ENCODE measurements at regions not wholly inside any gene's neighbourhood (a gene's known extent, or its start where the extent isn't known, plus 50 kb on each side); places are given as distances from the start of the nearest gene placed in this dataset.

- H3F3A ChIP-seq (ENCODE audit: control insufficient read depth, insufficient read depth), result no peaks in the 10 kb centered on the region
- no peak for TF ChIP-seq CTCF (IDR thresholded peaks at IDR 0.05; ENCODE audit: low read depth, low read length, poor library complexity, severe bottlenecking)
- no peaks in the 10 kb centered on the region for H3K79me2 ChIP-seq (ENCODE audit: control insufficient read depth, low read length)
- H4K20me1 ChIP-seq (ENCODE audit: control insufficient read depth, insufficient read depth, low read depth, low read length), result no peaks in the 10 kb centered on the region
- H3K9me2 ChIP-seq (replicated peaks; ENCODE audit: control insufficient read depth, low read length), result no peaks in the 10 kb centered on the region
- no peaks in the 10 kb centered on the region for H3K27me3 ChIP-seq (ENCODE audit: control insufficient read depth, low read length)
- H3K9me3 ChIP-seq (ENCODE audit: control insufficient read depth, insufficient read depth, low read length), result no peaks in the 10 kb centered on the region
- H3K4me1 ChIP-seq (ENCODE audit: control insufficient read depth, low read length), result no peaks in the 10 kb centered on the region
- H3K4me2 ChIP-seq (ENCODE audit: low read length), result no peak overlapping the region
- H3K4me3 ChIP-seq (ENCODE audit: low read length), result no peak overlapping the region
- no peaks in the 10 kb centered on the region for H3K36me3 ChIP-seq (ENCODE audit: control insufficient read depth, low read length)
- H3K27ac ChIP-seq (ENCODE audit: low read depth, low read length), result no peak overlapping the region
These were observed 1965.6 kb upstream of the PCDH20 start for GRCh38 chr13:63381078-63381859.

- Histone ChIP-seq H3K36me3 (ENCODE audit: control insufficient read depth, low read length) (no peaks in the 10 kb centered on the region), H3K4me1 (ENCODE audit: control insufficient read depth, low read length) (no peaks in the 10 kb centered on the region), H3K27ac (ENCODE audit: low read depth, low read length) (no peak overlapping the region), H3K79me2 (ENCODE audit: control insufficient read depth, low read length) (no peaks in the 10 kb centered on the region), H3F3A (ENCODE audit: control insufficient read depth, insufficient read depth) (no peaks in the 10 kb centered on the region), H4K20me1 (ENCODE audit: control insufficient read depth, insufficient read depth, low read depth, low read length) (no peaks in the 10 kb centered on the region), H3K9me3 (ENCODE audit: control insufficient read depth, insufficient read depth, low read length) (no peaks in the 10 kb centered on the region), H3K4me2 (ENCODE audit: low read length) (no peak overlapping the region), H3K4me3 (ENCODE audit: low read length) (no peak overlapping the region), H3K9me2 (replicated peaks; ENCODE audit: control insufficient read depth, low read length) (no peaks in the 10 kb centered on the region), H3K27me3 (ENCODE audit: control insufficient read depth, low read length) (no peaks in the 10 kb centered on the region)
- TF ChIP-seq CTCF (IDR thresholded peaks at IDR 0.05; ENCODE audit: low read depth, low read length, poor library complexity, severe bottlenecking), result no peak
- no peak for TF ChIP-seq EZH2phosphoT487 (IDR thresholded peaks at IDR 0.05; ENCODE audit: borderline replicate concordance, low read length)
These were observed 1962.3 kb upstream of the PCDH20 start for GRCh38 chr13:63377986-63378385.

- H3K9me3 ChIP-seq (ENCODE audit: control insufficient read depth, insufficient read depth, low read length), result peaks cover 9% of the 10 kb centered on the region; the same call in 1 of the 2 replicates
These were observed 1954.5 kb upstream of the PCDH20 start for GRCh38 chr13:63370101-63370500.

More at GRCh38 chr13:63370101-63370500, 1954.5 kb upstream of the PCDH20 start:
- Histone ChIP-seq H3K4me3 (ENCODE audit: low read length) (no peak overlapping the region), H3K27ac (ENCODE audit: low read depth, low read length) (no peak overlapping the region), H4K20me1 (ENCODE audit: control insufficient read depth, insufficient read depth, low read depth, low read length) (no peaks in the 10 kb centered on the region), H3K9me2 (replicated peaks; ENCODE audit: control insufficient read depth, low read length) (no peaks in the 10 kb centered on the region), H3K4me1 (ENCODE audit: control insufficient read depth, low read length) (no peaks in the 10 kb centered on the region), H3K36me3 (ENCODE audit: control insufficient read depth, low read length) (no peaks in the 10 kb centered on the region), H3K79me2 (ENCODE audit: control insufficient read depth, low read length) (no peaks in the 10 kb centered on the region), H3K4me2 (ENCODE audit: low read length) (no peak overlapping the region), H3F3A (ENCODE audit: control insufficient read depth, insufficient read depth) (no peaks in the 10 kb centered on the region), H3K27me3 (ENCODE audit: control insufficient read depth, low read length) (no peaks in the 10 kb centered on the region)
- TF ChIP-seq CTCF (IDR thresholded peaks at IDR 0.05; ENCODE audit: low read depth, low read length, poor library complexity, severe bottlenecking), result no peak
- no peak for TF ChIP-seq EZH2phosphoT487 (IDR thresholded peaks at IDR 0.05; ENCODE audit: borderline replicate concordance, low read length)
